ENCODE measurements at regions not wholly inside any gene's neighbourhood (a gene's known extent, or its start where the extent isn't known, plus 50 kb on each side); places are given as distances from the start of the nearest gene placed in this dataset.
"Not testable (repeated sequence)": the region's sequence is repeated elsewhere in the genome, so short reads cannot be mapped to it uniquely, and the experiment has no call there.

DNA sequence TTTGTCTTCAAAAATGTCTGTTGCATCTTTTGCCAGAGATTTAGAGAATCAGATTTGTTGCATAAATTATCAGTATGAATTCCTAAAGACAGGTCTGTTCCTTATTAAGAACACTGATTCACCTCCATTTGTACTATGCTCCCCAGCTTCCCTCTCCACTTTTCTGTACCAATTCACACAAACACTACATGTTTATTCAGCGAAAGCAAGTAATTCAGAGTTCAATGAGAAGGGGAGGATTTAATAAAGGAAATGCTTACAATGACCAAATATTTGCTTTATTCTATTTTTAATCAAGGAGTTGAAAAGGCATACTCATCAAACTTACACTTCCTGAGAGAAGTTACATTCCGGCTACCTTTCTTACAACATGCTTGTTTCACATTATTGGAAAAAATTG is 135.5 kb downstream of the NBPF8 start:
- TF ChIP-seq POLR2AphosphoS5, CTCF, EP300 (IDR thresholded peaks at IDR 0.05): not testable (repeated sequence)

Data from sigmoid colon (tissue), 4 donors.